ENCODE measurements at regions not wholly inside any gene's neighbourhood (a gene's known extent, or its start where the extent isn't known, plus 50 kb on each side); places are given as distances from the start of the nearest gene placed in this dataset.
"Not testable (repeated sequence)": the region's sequence is repeated elsewhere in the genome, so short reads cannot be mapped to it uniquely, and the experiment has no call there.

DNA sequence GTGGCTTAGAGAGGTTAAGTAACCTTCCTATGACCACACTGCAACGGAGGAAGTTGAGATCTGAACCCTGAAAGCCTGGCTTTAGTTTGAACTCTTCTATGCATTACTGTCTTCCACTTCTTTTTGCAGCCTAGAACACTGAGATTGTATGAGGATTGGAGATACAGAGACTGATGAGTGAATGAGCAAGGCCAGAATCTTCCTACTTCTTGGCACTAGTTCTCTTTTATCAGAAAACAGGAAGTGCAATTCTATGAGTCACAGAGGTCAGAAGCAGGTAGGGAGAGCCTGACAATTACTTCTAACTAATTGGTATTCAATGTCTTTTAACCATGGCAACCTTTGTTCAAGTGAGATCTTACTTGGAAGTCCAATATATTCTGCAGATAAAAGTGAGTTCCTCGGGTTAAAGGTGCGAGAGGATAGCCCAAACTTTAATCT is 219.0 kb downstream of the SHQ1 start:
- DNase-seq (ENCODE audit: low read depth in 4 of 4, low spot score in 3 of 4): no peak

DNA sequence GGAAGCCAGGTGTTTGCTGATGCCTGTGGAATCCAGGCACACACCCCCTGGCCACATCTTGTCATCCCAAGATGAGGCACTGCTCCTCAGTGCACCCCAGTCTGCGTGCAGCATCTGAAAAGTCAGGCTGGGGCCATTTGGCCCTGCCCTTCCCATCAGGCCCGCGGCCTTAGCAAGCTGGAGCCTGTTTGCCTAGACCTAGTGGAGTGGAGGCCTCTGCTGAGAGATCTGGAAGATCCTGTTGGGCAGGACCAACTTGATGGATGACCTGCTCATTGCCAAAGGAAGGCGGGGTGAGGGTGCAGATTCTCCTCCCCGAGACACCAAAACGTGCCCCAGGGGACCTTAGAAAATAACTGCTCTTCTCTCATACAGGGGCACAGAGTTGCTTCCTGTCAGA is 220.2 kb downstream of the SHQ1 start:
- no peak for DNase-seq (ENCODE audit: low read depth in 4 of 4, low spot score in 3 of 4)

DNA sequence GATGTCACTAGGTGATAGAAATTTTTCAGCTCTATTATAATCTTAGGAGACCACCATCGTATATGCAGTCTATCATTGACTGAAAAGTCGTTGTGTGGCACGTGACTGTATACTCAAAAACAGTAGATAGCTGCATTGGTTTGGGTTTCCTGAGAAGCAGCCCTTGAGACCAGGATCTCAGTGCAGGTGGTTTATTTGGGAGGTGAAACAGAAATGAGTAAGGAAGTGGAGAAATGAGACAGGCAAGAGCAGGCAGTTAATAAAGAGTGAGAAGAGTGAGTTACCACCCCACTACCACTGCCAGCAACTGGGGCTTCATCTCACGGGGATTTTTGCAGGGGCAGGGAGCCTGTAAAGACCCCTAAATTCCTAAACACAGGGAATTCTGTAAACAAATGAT is 221.0 kb downstream of the SHQ1 start:
- no peak for DNase-seq (ENCODE audit: low read depth in 4 of 4, low spot score in 3 of 4)

DNA sequence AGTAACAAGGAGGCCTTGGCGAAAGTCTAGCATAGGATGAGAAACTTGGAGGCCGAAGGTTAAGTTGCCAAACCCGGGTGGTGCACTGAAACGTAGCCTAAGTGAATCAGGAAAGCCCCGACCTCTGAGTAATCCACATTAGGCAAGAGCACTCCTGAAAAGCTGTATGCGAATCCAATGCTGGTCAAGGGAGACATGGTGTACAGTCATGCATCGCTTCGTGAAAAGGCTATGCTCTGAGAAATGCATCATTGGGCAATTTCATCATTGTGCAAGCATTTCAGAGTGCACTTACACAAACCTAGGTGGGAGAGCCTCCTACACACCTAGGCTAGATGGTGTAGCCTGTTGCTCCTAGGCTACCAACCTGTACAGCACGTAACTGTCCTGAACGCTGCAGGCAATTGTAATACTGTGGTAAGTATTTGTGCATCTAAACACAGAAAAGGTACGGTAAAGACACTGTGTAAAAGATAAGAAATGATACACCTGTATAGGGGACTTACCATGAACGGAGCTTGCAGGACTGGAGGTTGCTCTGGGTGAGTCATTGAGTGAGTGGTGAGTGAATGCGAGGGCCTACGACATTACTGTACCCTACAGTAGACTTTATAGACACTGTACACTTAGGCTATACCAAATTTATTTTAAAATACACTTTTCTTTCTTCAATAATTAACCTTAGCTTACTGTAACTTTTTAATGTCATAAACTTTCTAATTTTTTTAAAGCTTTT is 222.5 kb downstream of the SHQ1 start:
- no peak for DNase-seq (ENCODE audit: low read depth in 4 of 4, low spot score in 3 of 4)

DNA sequence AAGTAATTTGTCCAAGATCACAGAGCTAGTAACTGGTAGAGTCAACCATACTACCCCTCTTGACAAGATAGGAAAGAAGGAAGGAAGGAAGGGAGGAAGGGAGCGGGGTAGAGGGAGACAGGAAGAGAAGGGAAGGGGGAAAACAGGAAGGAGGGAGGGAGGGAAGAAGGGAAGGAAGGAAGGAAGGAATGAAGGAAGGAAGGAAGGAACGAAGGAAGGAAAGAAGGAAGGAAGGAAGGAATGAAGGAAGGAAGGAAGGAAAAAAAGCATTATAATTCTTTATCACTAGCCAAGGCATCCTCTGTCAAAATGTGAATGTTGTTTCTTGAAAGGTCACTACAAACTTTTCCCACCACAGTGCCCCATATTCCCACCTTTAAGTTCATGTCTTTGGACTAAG is 223.6 kb downstream of the SHQ1 start:
- DNase-seq (ENCODE audit: low read depth in 4 of 4, low spot score in 3 of 4): no peak

DNA sequence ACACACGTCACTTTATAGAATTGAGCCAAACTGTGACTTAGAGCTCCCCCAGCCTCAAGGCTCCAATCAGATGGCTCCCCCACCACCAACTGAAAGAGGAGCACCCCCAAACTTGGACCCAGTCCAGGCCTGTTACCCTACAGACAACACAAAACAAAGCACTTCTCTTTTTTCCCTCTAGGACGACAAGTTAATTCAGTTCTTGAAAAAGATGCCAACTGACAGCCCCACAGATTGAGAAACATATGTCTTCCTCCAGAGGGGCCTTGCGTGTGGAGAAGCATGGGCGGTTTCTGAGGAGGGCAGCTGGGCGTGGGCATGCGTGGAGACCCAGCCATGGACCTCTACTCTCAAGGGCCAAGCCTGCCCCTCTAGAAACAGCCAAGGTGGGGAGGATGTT is 229.5 kb downstream of the SHQ1 start:
- no peak for DNase-seq (ENCODE audit: low read depth in 4 of 4, low spot score in 3 of 4)

DNA sequence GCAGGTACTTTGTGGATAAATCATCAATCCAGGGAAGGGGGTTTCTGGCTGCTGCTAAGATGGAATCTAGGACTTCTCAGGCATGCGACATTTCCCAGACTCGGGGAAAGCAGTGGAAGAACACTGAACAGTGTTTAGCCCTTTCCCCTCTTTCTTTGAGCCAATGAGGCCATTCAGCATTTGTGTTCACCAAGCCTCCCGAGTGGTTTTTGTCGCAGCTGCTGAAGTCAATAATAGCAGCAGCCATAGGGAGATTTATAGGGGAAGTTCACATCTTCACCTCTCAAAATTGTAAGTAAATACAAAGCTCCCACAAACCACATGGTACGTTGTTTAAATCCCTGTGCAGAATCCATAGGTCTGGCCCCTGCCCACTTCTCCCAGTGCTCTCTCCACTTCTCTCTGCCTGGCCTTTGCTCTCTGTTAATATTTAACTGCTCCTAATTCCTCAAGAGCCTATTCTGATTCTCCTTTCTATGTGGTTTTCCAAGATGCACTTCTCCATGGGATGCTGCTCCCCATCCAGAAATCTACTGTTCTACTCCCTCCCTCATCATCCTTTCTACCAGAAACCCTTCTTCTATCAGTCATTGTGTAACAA is 230.7 kb downstream of the SHQ1 start:
- peak in 2 of 4 donors; percentile 45 to 52 for DNase-seq (ENCODE audit: low read depth in 4 of 4, low spot score in 3 of 4)

DNA sequence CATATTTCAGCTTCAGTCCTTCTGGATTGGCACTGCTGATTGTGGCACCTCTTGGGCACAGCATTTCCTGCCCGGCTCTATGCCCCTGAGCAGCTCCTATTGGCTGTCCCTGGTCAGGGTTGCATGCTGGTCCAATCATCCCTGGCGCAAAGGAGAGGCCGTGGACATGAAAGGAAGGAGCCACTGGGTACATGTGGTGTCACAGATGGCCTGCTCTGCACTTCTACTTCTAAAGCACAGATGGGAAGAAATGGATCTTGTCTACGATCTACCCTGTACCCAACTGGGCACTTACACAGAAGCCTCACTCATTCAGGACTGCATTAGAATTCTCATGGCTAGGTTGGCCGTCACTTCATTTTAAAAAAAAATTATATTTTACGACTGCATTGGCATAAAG is 232.5 kb downstream of the SHQ1 start:
- no peak for DNase-seq (ENCODE audit: low read depth in 4 of 4, low spot score in 3 of 4)

DNA sequence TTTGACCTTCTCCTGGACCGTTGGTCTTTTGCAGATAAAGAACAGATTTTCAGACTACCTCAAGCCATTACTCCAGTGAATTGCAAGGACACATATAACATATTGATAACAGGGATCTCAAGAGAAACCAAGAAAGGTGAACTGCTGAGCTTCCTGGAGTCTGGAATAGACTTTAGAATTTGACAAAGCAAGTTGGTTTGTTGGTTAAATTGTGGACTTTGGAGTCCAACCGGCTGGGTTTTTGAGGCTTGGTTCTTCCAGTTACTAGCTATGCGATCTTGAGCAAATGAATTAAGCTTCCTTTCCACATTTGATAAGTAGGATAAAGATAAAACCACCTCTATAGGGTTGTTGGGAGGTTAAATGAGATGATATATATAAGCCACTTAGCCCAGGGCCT is 233.1 kb downstream of the SHQ1 start:
- no peak for DNase-seq (ENCODE audit: low read depth in 4 of 4, low spot score in 3 of 4)

DNA sequence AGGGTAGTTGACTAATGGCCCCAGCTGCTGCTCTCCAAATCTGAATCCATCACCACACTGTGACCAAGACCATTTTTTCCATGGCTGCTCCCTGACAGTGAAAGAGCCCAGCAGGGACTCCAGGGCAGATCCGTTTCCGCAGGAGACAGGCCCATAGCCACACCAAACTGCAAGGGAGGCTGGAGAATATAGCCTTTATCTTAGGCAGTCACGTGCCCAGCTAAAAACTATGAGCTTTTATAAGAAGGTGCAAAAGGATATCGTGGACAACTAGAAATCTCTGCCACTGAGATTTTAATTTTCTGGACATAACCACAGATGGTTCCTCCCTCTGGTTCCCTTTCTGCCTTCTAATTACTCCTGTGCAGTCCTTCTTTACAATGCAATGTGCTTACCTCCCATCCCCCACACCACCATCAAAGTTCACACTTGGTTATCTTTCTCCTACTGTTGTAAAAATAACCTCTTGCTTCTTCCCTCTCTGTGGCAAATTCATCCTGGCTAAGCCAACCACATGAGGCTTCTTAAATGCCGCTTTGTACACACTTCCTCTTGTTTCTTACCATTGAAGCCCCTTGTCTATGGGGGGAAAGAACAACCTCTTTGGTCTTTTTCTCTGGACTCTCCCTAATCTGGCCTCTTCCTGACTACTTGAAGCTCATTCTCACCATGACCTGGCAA is 233.7 kb downstream of the SHQ1 start:
- no peak for DNase-seq (ENCODE audit: low read depth in 4 of 4, low spot score in 3 of 4)

DNA sequence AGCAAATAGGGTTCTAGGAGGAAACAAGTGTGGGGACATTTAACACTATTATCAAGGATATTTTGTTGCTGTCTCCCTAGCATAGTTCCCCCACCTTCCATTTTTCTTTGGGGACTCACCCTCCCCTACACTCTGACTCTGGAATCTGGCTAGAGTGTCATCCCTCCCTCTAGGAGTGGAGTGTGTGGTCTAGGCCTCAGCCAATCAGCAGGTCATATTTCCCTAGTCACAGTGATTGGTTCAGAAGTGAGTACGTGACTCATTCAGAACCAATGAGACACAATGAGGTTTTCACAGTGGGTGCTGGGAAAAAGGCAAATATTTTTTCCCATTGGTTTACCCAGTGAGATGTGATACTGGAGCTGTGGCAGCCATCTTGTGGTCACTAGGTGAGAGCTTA is 234.4 kb downstream of the SHQ1 start:
- no peak for DNase-seq (ENCODE audit: low read depth in 4 of 4, low spot score in 3 of 4)

DNA sequence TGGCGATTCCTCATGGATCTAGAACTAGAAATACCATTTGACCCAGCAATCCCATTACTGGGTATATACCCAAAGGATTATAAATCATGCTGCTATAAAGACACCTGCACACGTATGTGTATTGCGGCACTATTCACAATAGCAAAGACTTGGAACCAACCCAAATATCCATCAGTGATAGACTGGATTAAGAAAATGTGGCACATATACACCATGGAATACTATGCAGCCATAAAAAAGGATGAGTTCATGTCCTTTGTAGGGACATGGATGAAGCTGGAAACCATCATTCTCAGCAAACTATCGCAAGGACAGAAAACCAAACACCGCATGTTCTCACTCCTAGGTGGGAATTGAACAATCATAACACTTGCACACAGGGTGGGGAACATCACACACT is 239.1 kb downstream of the SHQ1 start:
- not testable (repeated sequence) for DNase-seq (ENCODE audit: low read depth in 4 of 4, low spot score in 3 of 4)

DNA sequence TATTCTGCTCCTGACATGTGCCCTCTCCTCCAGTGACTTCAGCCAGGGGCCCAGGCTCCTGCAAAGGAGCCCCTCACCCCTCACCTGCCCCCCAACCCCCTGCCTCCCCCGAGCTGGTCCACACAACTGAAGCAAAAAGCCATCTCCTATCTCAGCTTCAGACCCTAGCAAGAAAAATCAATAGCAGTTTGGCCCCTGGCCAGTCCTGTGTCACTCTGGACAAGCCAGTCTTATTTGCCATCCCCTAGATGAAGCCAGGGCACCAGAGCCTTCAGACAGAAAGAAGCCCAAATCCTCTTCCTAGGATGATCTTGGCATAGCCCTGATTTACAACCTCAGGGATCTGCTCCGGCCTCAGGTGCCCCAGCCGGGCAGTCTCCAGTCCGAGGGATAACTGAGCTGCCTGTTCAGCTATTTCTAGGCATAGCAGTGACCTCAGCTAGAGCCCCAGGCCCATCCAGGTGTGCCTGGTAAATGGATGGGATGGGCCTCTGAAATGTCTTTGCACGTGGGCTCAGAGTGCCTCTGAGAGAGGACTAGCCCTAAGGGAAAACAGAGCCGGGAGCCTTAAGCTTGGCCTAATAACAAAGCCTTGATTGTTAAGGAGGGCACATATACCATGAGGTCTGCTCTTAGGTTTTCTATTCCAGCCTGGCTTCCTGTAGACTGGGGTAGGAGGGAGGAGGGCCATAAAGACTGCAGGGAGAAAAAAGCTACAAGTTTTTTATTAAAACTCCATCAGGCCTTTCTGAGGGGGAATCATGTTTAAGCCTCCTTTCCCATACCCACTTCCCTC is 242.0 kb downstream of the SHQ1 start:
- DNase-seq (ENCODE audit: low read depth in 4 of 4, low spot score in 3 of 4): no peak

DNA sequence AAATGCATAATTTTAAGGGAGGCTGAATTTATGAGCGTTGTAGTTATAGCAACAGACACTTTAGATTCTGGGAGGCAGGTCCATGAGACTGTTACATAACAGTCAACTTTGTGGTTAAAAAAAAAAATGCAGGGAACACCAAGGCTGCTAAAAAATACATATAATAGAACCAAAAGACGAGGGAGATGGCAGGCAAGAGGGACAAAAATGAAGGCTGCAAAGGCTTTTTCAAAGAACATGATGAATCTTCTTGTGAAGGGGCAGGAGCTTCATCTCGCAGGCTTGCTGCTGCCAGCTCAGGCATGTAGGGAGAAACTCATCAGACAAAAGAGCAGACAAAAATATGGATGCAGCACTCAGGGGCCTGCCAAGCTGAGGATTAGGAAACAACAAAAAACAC is 243.9 kb downstream of the SHQ1 start:
- DNase-seq (ENCODE audit: low read depth in 4 of 4, low spot score in 3 of 4): no peak

DNA sequence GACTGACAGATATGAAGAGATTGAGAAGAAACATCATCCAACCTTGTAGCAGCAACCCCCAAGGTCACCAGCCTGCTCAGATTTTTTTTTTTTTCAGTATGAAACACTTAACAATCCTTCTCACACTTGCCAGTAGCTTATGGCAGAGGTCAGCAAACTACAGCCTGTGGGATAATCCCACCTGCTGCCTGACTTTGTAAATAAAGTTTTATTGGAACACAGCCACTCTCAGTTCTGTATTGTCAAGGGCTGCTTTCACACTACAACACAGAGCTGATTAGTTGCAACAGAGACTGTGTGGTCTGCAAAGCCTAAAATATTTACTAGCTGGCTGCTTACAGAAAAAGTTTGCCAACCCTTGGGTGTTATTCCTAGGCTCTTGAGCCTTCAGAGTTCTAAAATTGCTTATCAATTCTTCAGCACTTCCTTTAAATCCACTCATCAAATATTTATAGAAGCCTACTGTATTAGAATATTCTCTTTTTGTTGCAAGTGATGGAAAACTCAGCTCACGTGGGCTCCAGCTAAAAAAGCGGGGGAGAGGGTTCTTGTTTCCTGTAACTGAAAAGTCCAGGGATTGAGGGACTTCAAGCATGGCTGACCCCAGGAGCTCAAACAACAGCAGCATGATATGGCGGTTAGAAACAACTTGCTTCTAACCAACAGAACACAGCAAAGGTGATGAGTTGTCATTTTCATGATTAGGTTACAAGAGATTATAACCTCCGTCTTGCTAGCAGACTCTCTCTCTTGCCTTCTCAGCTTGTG is 246.1 kb downstream of the SHQ1 start:
- no peak for DNase-seq (ENCODE audit: low read depth in 4 of 4, low spot score in 3 of 4)

DNA sequence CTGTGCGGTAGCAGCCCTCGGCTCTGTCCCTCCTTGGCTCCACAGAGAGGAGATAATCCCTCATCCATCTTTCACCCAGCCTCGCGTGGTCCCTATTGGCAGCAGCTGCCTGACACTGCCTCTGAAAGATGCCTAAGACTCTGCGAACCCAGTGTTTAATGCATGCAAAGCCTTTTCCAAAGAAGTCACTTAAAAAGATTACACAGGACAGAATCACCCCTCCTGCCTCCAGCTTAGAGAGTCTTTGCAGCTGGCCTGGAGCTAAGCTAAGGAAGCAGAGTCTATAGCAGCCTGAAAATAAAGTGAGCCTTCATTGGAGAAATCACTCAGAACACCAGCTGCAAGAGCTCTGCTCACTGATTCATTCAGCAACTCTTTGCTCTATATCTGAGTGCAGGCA is 247.2 kb downstream of the SHQ1 start:
- peak in 1 of 4 donors; percentile 40 for DNase-seq (ENCODE audit: low read depth in 4 of 4, low spot score in 3 of 4)

DNA sequence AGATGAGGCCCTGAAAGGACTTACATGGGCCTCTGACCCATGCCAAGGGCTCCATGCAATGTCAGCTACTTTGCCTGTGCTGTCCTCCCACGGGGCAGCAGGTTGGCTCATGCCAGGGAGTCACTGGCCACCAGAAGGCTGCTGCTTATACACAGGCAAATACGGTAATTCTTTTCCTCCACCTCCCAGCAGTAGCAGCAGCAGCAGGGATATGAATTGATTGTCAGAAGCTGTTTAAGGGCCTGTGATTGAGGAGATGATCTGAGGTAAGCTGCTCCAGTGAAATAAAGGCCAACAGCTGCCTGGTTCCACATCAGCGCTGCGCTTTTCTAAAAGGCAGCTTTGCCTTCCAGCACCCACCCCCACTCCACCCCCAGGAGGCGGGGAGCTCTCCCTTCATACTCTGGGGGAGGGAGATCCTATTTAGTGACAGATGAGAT is 250.5 kb downstream of the SHQ1 start:
- no peak for DNase-seq (ENCODE audit: low read depth in 4 of 4, low spot score in 3 of 4)

DNA sequence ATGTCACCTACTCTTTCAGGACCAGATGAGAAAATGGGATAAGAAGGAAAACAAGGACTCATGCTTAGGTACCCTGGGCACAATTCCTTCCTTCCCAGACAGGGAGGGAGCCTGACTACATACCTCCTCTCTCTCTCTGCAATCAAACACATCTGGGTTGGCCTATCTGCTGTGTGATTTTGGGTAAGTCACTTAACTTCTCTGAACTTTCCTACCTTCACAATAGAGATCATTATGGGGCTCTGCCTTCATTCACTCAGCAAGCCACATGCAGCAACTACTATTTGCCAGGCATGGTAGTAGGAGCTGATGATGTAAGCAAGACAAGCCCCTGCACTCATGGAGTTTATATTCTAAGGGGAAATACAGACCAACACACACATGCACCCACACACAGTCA is 251.2 kb downstream of the SHQ1 start:
- DNase-seq (ENCODE audit: low read depth in 4 of 4, low spot score in 3 of 4): no peak

DNA sequence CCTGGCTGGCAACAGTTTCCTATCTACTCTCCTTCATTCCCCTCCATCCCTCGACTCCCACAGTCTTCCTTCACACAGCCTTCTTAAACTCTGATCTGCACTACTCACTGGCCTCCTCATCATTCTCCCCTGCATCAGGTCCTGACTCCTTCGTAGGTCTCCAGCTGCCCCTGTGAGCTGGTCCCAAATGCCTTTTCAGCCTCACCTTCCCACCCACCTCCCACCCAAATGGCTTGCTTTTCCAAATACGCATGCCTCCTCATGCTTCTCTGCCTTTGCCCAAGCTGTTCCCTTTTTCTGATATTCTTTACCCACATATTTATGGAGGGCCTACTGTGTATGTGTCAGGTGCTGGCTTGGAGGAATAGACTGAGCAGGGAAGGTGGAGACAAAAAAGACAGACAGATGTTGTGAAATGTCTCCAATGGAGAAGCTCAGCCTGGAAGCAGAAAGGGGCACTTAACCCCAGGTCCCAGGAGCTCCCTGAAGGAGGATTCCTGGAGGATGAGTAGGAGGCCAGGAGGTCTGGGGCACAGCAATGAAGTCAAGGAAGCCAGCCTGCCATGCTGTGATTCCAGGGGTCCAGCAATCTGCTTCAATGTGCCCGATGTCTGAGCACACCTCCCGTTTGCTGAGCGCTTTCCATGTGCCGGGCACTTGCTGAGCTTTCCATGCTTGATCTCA is 252.2 kb downstream of the SHQ1 start:
- DNase-seq (ENCODE audit: low read depth in 4 of 4, low spot score in 3 of 4): no peak

DNA sequence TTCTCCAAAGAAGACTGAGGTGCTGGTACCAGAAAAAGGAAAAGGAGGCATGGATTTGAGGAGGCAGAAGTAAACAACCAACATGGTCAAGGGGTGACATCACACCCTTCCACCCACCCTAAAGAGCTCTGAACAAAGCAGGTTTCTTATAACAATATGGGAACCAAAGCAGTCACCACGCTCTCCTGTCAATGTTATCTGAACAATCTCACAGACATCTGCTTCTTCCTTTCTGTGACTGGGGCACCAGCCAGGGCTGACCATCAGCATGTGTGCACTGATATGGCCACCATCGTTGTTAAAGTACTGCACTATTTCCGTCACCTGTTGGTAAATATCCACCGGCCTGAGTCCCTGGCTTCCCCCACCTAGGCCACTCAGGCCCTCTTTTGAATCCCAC is 252.9 kb downstream of the SHQ1 start:
- no peak for DNase-seq (ENCODE audit: low read depth in 4 of 4, low spot score in 3 of 4)

All from left renal pelvis (tissue), 4 donors.